D721Med (cell line): ENCODE measurements at regions not wholly inside any gene's neighbourhood (a gene's known extent, or its start where the extent isn't known, plus 50 kb on each side); places are given as distances from the start of the nearest gene placed in this dataset.

Experiments used
- DNase-seq: peaks from one replicate; pipeline ENCODE4 v3.0.0; 2011; ENCODE audit warnings: low spot score; ENCODE audit not compliant: insufficient read length
- FAIRE-seq: peaks from 2 replicates; lab custom pipeline; 2011; peaks lifted over from hg19 to GRCh38; lab: Jason Lieb, UNC
- TF ChIP-seq, protein P1 (sequence below): IDR thresholded peaks from 2 replicates; pipeline ENCODE4 v1.5.1; 2012; ENCODE audit warnings: mild to moderate bottlenecking, control low read depth; ENCODE audit not compliant: insufficient read depth; ENCODE audit errors: missing control alignments

DNA sequence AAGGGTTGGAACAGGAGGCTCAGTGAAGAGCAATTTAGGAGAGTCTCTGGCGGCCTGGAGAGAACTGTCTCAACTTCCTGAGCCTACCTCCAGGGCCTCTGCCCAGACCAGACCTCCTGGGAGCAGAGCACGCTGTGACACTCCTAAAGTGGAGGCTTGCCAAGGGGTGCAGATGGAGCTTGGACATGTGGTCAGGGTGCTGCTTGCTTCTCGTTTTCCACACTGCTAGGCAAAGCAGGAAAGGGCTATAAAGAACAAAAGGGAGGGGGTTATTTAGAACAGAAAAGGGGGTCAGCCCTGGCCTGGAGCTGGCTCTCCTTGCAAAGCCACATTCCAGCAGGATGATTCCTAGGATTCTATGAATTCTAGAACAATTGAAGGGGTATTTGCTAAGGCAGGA, 145.7 kb upstream of the GGTLC1 start:
- TF ChIP-seq, protein P1, sequence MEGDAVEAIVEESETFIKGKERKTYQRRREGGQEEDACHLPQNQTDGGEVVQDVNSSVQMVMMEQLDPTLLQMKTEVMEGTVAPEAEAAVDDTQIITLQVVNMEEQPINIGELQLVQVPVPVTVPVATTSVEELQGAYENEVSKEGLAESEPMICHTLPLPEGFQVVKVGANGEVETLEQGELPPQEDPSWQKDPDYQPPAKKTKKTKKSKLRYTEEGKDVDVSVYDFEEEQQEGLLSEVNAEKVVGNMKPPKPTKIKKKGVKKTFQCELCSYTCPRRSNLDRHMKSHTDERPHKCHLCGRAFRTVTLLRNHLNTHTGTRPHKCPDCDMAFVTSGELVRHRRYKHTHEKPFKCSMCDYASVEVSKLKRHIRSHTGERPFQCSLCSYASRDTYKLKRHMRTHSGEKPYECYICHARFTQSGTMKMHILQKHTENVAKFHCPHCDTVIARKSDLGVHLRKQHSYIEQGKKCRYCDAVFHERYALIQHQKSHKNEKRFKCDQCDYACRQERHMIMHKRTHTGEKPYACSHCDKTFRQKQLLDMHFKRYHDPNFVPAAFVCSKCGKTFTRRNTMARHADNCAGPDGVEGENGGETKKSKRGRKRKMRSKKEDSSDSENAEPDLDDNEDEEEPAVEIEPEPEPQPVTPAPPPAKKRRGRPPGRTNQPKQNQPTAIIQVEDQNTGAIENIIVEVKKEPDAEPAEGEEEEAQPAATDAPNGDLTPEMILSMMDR: no peak
- DNase-seq (no peak), FAIRE-seq (no peak)

DNA sequence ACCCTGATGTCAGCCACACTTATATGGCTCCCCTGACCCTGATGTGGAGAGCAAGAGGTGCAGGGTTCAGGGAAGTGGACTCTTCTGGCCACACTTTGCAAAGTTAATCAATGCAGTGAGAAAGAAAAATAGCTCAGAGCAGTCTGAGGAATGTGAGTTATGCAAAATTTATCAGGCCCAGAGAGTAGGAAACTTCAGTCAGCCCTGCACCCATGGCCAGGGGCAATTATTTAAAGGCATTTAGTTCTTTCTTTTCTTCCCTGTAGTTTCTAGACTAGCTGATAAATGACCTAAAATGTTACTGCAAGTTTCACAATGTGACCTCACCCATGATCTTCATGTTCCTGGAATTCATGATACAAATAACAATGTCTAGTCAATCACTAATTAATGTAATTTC, 143.7 kb upstream of the GGTLC1 start:
- no peak for FAIRE-seq
- no peak for DNase-seq
- TF ChIP-seq, protein P1: no peak

DNA sequence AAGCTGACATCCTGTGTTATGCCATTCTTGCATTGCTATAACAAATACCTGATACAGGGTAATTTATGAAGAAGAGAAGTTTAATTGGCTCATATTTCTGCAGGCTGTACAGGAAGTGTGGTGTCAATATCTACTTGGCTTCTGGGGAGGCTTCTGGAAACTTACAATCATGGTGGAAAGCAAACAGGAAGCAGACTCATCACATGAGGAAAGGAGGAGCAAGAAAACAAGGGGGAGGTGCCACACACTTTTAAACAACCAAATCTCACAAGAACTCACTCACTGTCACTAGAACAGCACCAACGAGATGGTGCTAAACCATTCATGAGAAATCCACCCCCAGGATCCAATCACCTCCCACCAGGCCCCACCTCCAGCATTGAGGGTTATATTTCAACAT, 143.1 kb upstream of the GGTLC1 start:
- FAIRE-seq: no peak
- no peak for DNase-seq
- TF ChIP-seq, protein P1: no peak

DNA sequence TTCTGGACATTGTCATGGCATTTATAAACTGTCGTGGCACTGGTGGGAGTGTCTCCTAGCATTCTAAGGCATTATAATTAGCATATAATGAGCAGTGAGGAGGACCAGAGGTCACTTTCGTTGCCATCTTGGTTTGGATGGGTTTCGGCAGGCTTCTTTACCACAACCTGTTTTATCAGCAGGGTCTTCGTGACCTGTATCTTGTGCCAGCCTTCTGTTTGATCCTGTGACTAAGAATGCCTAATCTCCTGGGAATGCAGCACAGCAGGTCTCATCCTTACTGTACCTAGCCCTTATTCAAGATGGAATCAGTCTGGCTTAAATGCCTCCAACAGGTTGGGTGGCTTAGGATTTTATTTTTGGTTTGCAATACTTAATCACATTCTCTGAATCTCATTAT, 142.7 kb upstream of the GGTLC1 start:
- FAIRE-seq (no peak), DNase-seq (no peak)
- TF ChIP-seq, protein P1: no peak

DNA sequence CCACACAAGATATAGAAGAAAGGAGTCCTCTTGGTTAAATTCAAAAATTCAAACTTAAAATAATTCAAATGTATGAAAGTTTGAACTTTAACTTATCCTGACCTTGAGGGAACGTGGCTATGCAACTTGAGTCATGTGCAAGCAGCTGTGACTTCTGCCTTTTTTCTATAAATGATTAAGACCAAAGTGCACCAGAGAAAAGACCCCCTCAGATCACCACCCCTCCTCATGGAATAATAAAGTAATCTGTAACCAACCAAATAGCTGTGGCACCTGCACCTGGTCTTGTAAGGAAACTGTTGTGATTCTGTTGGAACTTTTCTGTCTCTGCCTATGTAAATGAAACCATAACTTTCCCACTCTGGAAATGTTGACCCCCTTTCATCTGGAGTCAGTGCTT, 141.1 kb upstream of the GGTLC1 start:
- FAIRE-seq: no peak
- TF ChIP-seq, protein P1: no peak
- no peak for DNase-seq

DNA sequence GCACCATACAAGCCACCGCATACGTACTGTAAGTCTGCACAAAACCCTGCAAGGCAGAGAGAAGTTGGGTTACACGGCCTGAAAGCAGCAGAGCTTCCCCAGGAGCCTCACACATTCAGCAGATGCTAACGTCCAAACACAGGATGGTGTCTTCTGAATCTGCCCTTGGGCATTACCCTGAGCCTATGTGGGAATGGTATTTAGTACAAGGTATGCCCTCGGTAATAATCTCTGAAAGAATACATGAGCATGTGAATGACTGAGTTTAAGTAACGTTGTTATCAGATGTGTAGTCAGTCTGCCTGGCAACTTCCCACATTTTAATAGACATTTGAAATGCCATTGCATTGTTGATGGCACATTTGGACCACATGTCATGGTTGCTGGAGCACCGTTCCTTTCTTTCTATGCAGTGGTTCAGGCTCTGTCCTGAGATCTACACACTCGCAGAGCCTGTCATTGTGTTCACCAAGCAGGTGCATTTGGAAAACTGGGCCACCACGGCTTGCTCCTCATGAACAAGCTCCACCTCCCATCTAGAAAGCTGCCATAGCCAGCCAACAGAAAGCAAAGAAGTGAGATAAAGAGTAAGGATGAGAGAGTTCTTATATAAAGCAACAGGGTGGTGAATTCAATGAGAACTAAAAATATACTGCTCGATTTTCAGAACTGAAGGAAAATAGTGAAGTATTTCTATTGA, 136.5 kb upstream of the GGTLC1 start:
- TF ChIP-seq, protein P1: no peak
- FAIRE-seq: no peak

DNA sequence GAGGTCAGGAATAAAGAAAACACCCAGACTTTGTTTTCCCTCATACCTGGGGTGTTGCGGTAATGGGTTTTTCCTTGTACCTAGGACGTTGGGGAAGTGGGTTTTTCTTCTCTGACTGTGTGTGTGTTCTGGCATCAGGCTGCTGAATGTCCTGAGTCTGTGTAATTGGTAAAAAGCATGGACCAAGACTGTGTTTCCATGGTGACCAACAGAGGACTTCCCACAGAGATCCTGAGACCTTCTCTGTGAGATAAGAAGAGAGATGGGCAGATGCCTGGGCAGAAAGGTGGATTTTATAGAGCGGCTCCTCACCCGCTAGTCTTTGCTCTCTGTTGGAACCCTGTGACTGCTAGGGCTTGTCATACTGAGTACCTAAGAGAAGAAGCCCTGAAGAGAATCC, 135.4 kb upstream of the GGTLC1 start:
- no peak for FAIRE-seq
- no peak for DNase-seq
- TF ChIP-seq, protein P1: no peak

More for the DNA sequence above, 136.5 kb upstream of the GGTLC1 start:
- no peak for DNase-seq
